ENCODE measurements at regions not wholly inside any gene's neighbourhood (a gene's known extent, or its start where the extent isn't known, plus 50 kb on each side); places are given as distances from the start of the nearest gene placed in this dataset.

DNA sequence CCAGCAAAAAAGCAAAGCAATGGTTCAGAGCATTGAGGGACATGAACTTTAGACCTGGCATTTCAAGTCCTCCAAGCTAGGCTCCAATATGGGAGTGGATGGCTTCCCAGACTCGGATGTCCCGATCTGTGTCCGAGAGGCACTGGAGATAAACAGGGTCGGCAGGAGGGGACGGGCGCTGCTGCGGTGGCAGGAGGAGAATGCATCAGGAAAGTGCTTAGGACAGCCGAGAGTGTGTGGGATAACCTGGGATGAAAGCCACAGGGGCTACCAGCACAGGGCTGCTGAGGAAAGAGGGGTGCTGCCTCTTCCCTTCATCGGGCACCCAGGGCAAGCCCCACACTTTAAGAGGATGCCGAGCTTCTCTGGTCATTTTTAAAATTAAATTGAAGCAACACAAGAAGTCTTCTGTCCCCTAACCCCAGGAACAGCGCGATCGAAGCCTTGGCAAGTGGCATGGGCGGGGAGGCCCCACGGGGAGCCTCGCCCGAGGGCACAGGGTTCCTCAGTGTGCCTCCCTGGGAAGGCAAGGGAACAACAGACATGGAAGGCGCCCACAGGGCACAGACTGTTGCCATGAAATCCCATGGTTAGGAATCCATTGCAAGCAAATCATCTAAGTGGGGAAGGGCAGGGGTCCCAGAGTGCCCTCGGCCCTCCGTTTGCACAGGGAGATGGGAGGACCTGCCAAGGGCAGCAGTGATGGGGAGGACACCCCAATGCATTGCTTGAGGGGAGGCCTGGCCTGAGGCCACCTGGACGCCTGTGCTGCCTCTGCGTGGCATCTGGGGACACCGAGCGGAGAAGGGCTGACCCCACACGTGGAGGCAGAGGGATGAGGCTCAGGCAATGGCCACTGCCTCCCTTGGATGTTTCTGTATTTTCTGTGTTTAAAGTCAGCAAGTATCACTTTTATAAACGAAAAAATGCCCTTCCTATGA, 78.5 kb upstream of the GPC1 start:
- Histone ChIP-seq H3K4me3 (no peak overlapping the region), H3K27ac (no peak overlapping the region), H3K27me3 (peaks cover 9% of the 10 kb centered on the region), H3K9me3 (peaks cover 10% of the 10 kb centered on the region), H3K36me3 (no peaks in the 10 kb centered on the region), H3K4me1 (peaks cover 9% of the 10 kb centered on the region)
- DNase-seq (ENCODE audit: low spot score in 2 of 2), result no peak
- 82% methylated on average over 16 of the region's 26 CpGs for WGBS
- TF ChIP-seq EP300 (IDR thresholded peaks at IDR 0.05) (no peak), POLR2A (IDR thresholded peaks at IDR 0.05) (no peak), CTCF (IDR thresholded peaks at IDR 0.05) (no peak), POLR2AphosphoS5 (IDR thresholded peaks at IDR 0.05) (no peak)

DNA sequence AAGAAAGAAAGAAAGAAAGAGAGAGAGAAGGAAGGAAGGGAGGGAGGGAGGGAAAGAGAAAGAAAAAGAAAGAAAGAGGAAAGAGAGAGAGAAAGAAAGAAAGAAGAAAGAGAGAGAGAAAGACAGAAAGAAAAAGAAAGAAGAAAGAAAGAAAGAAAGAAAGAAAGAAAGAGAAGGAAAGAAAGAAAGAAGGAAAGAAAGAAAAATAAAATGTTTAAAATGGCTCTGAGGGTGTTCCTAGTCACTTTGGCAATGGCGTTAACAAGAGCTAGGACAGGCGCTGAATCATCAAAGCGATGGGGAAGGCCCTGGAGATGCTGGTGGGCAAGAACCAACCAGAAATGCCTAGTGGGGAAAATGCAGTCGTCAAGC, 77.8 kb upstream of the GPC1 start:
- peaks cover 12% of the 10 kb centered on the region for H3K27me3 ChIP-seq
- H3K27ac ChIP-seq, result no peak overlapping the region
- no peaks in the 10 kb centered on the region for H3K36me3 ChIP-seq
- H3K4me3 ChIP-seq, result no peak overlapping the region
- peaks cover 9% of the 10 kb centered on the region for H3K4me1 ChIP-seq
- 63% methylated on average over 4 of the region's 4 CpGs for WGBS
- TF ChIP-seq EP300 (IDR thresholded peaks at IDR 0.05), result no peak
- TF ChIP-seq POLR2AphosphoS5 (IDR thresholded peaks at IDR 0.05), result no peak
- no peak for TF ChIP-seq CTCF (IDR thresholded peaks at IDR 0.05)
- TF ChIP-seq POLR2A (IDR thresholded peaks at IDR 0.05), result no peak
- H3K9me3 ChIP-seq, result peaks cover 10% of the 10 kb centered on the region
- DNase-seq (ENCODE audit: low spot score in 2 of 2), result no peak

DNA sequence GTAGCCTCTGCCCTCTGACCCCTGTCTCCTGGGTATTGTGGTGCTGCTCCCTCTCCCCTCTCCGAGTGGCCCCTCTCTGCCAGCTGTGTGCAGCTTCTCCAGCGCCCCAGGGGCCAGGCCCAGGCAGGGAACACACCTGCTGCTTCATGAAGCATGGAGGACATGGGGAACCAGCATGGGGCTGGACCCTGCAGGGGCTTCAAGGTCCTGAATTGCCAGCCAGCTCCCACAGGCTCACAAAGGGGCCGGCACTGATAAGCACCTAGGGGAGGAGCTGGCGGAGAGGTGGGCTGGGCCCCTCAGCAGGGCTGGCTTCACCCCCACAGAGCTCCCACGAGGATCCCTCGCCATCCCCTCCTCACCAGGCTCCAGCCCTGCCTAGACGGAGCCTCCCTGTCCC, 77.4 kb upstream of the GPC1 start:
- Histone ChIP-seq H3K4me1 (peaks cover 9% of the 10 kb centered on the region), H3K36me3 (no peaks in the 10 kb centered on the region), H3K27me3 (peaks cover 11% of the 10 kb centered on the region), H3K27ac (no peak overlapping the region), H3K4me3 (no peak overlapping the region), H3K9me3 (peaks cover 10% of the 10 kb centered on the region)
- no peak for TF ChIP-seq CTCF (IDR thresholded peaks at IDR 0.05)
- TF ChIP-seq POLR2A (IDR thresholded peaks at IDR 0.05), result no peak
- TF ChIP-seq EP300 (IDR thresholded peaks at IDR 0.05), result no peak
- no peak for TF ChIP-seq POLR2AphosphoS5 (IDR thresholded peaks at IDR 0.05)
- DNase-seq (ENCODE audit: low spot score in 2 of 2), result peak in 1 of 2 donors; percentile 51
- WGBS, result 67% methylated on average over 4 of the region's 7 CpGs

- TF ChIP-seq POLR2A (IDR thresholded peaks at IDR 0.05) (no peak), CTCF (IDR thresholded peaks at IDR 0.05) (no peak), EP300 (IDR thresholded peaks at IDR 0.05) (no peak), POLR2AphosphoS5 (IDR thresholded peaks at IDR 0.05) (no peak)
- Histone ChIP-seq H3K4me1 (peaks cover 9% of the 10 kb centered on the region), H3K9me3 (peaks cover 10% of the 10 kb centered on the region), H3K36me3 (no peaks in the 10 kb centered on the region), H3K4me3 (no peak overlapping the region), H3K27me3 (peaks cover 15% of the 10 kb centered on the region), H3K27ac (no peak overlapping the region)
- DNase-seq (ENCODE audit: low spot score in 2 of 2), result peak in 1 of 2 donors; percentile 49
- 72% methylated on average over 9 of the region's 13 CpGs for WGBS
Observed at GRCh38 chr2:240358821-240359397, 76.6 kb upstream of the GPC1 start.

DNA sequence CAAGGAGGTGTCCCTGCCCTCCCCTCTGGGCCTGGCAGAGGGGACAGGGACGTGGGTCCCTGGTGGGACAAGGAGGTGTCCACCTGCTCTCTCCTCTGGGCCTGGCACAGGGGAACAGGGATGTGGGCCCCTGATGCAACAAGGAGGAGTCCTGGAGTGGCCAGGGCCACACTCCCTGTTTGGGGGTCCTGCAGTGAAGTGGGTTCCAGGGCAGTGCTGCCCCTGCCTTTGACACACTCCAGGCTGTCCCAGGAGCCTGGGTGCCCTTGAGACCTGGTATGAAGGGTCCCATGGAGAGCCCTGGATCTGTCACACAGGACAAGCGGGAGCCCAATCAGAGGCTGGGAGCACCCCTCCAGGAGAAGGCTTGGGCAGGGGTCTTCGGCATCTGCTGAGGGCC, 75.8 kb upstream of the GPC1 start:
- Histone ChIP-seq H3K27me3 (peaks cover 15% of the 10 kb centered on the region), H3K9me3 (peaks cover 10% of the 10 kb centered on the region), H3K36me3 (no peaks in the 10 kb centered on the region), H3K4me3 (no peak overlapping the region), H3K27ac (no peak overlapping the region), H3K4me1 (peaks cover 9% of the 10 kb centered on the region)
- TF ChIP-seq POLR2A (IDR thresholded peaks at IDR 0.05) (no peak), CTCF (IDR thresholded peaks at IDR 0.05) (no peak), POLR2AphosphoS5 (IDR thresholded peaks at IDR 0.05) (no peak), EP300 (IDR thresholded peaks at IDR 0.05) (no peak)
- 60% methylated on average over 1 of the region's 3 CpGs for WGBS
- DNase-seq (ENCODE audit: low spot score in 2 of 2), result peak in 1 of 2 donors; percentile 48

Data from suprapubic skin (tissue), 4 donors.